ENCODE measurements at regions not wholly inside any gene's neighbourhood (a gene's known extent, or its start where the extent isn't known, plus 50 kb on each side); places are given as distances from the start of the nearest gene placed in this dataset.
"Not testable (repeated sequence)": the region's sequence is repeated elsewhere in the genome, so short reads cannot be mapped to it uniquely, and the experiment has no call there.

DNA sequence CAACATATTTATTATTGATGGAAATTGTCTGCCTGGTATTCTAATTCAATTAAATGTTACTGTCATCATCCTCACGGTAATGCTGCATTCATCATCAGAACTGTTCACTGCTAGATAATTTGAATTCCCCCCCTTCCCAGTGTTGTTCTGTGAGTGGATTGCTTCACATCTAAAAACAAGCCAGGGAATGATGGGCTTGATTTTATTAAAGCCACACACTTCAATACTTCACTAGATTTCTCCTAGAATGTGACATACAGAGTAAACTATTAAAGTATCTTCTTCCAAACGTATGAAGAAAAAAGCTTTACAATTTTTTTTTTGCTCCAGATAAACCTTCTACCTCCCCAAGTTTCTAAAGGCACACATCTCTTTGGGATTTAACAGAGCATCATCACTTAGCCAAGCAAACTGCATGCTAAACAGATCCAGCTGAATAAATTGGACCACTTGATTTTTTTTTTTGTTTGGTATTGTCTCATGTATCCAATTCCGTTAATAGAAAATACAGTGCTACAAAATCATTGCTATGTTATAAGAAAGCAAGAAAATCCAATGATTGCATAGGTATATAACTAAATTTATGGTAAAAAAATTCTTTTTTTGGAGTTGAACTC is 692.4 kb downstream of the MTRR start:
- DNase-seq (ENCODE audit: insufficient read length, low spot score) (no peak), FAIRE-seq (no peak)
- TF ChIP-seq CTCF (IDR thresholded peaks at IDR 0.05; ENCODE audit: insufficient read depth, missing control alignments): no peak

DNA sequence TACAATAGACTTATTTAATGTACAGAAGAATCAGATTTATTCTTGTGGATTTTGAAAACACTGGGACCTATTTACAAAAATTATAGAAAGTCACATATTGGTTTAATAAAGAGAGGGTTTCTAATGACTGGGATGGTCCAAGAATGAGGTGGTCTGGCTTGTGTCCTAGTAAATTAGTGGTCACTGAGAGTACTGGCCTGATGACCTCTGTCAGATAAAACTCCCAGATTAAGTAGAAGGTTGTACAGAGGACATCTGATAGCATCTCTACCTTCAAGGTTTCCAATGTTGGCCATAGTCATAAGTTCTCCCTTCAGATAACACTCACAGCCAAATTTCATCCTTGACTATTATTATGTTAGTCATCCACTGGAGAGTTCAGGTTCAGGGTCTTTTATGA is 692.9 kb downstream of the MTRR start:
- no peak for TF ChIP-seq CTCF (IDR thresholded peaks at IDR 0.05; ENCODE audit: insufficient read depth, missing control alignments)
- DNase-seq (ENCODE audit: insufficient read length, low spot score) (no peak), FAIRE-seq (no peak)

DNA sequence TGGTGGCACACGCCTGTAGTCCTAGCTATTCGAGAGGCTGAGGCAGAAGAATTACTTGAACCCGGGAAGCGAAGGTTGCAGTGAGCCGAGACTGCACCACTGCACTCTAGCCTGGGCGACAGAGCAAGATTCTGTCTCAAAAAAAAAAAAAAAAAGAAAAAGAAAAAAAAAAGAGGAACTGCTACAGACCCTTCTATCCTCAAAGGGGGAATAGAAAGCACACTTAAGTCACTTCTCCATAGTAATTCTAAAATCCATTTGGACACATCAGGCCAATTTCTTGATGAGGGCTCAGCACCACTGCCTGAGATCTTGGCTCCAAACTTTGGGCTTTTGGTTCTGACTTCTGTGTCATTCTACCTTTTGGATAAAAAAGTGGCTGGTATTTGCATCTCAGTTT is 694.6 kb downstream of the MTRR start:
- not testable (repeated sequence) for FAIRE-seq; DNase-seq (ENCODE audit: insufficient read length, low spot score)

DNA sequence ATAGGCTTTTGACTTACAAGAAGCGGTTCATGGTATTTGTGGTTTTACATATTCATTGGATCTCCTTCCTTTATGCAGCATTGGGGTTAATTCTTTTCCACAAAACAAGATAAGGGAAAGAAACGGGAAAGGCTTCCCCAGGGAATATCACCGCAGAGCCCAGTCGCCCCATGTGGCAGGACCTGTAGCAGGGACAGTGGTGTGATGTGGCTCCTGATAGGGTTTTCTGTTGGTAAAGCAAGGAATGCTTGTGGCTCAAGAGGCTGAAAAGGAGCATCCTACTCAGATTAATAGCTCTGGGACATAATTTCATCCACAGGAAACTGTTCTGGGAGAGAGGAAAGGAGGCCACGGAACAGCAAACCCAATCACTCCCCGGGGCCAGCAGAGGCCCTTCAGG is 699.9 kb downstream of the MTRR start:
- DNase-seq (ENCODE audit: insufficient read length, low spot score) (no peak), FAIRE-seq (no peak)
- no peak for TF ChIP-seq CTCF (IDR thresholded peaks at IDR 0.05; ENCODE audit: insufficient read depth, missing control alignments)

GRCh38 chr5:8570528-8570927 is 701.6 kb downstream of the MTRR start:
- FAIRE-seq (no peak), DNase-seq (ENCODE audit: insufficient read length, low spot score) (no peak)
- TF ChIP-seq CTCF (IDR thresholded peaks at IDR 0.05; ENCODE audit: insufficient read depth, missing control alignments): no peak

DNA sequence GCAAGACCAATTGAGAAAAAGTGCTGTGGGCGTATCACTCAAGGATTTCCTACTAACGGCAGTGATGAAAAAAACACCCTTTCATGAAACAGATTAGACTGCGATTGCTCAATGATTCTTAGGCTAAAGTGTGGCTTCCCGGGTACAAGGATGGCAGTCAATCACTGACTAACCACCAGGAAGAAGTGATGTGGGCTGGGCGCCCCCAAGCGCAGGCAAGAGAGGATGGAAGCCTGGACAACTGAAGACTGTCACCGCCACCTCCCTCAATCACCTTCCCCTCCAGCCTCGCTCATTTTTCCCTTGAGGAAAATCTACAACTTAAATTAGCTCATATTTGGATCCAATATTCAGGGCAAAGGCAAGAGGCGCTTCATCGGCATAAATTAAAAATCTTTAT is 707.2 kb downstream of the MTRR start:
- DNase-seq (ENCODE audit: insufficient read length, low spot score) (no peak), FAIRE-seq (no peak)
- no peak for TF ChIP-seq CTCF (IDR thresholded peaks at IDR 0.05; ENCODE audit: insufficient read depth, missing control alignments)

DNA sequence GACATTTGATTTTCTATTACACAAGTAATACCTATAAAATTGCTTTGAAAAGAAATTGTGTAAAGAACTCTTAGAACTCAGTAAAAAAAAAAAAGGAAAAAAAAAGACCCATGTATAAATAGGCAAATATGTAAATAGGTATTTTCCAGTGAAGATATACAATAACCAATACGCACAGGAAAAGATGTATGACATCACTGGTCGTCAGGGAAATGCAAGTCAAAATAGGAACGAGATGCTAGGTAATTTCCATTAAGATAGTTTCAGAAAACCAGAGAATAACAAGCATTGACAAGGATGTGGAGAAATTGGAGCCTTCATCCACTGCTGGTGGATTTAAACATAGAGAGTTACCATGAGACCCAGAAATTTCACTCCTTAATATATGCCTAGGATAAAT is 708.8 kb downstream of the MTRR start:
- TF ChIP-seq CTCF (IDR thresholded peaks at IDR 0.05; ENCODE audit: insufficient read depth, missing control alignments): no peak
- no peak for FAIRE-seq
- no peak for DNase-seq (ENCODE audit: insufficient read length, low spot score)

DNA sequence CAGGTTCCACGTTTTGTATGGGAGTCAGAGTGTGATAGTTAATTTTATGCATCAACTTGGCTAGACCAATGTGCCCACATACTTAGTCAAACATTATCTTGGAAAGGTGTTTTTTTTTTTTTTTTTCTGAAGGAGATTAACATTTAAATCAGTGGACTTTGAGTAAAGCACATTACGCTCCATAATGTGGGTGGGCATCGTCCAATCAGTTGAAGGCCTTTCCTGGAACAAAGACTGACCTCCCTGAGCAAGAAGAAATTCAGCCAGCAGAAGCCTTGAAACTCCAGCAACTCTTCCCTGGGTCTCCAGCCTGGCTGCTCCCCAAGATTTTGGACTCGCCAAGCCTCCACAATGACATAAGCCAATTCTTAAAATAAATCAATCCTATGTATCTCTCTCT is 711.4 kb downstream of the MTRR start:
- DNase-seq (ENCODE audit: insufficient read length, low spot score) (no peak), FAIRE-seq (no peak)
- TF ChIP-seq CTCF (IDR thresholded peaks at IDR 0.05; ENCODE audit: insufficient read depth, missing control alignments): no peak

Data from D721Med (cell line).